SU-DHL-6 (cell line): ENCODE measurements at regions not wholly inside any gene's neighbourhood (a gene's known extent, or its start where the extent isn't known, plus 50 kb on each side); places are given as distances from the start of the nearest gene placed in this dataset.

Source experiments
- H2AFZ ChIP-seq: fragments of 200-600 bp; sonication (generic); 2 replicates; pipeline ENCODE4 v1.6.1; 2014; ENCODE audit warnings: low read depth, mild to moderate bottlenecking, moderate library complexity, mixed read lengths, antibody characterized with exemption, low read length; ENCODE audit not compliant: severe bottlenecking
- H3F3A ChIP-seq: fragments of 200-600 bp; shearing (Covaris generic); 2 replicates; pipeline ENCODE4 v1.6.0; 2016; ENCODE audit warnings: antibody characterized with exemption, mild to moderate bottlenecking; ENCODE audit not compliant: insufficient read depth
- H3K27ac ChIP-seq: fragments of 200-600 bp; sonication (generic); 2 replicates; pipeline ENCODE4 v1.5.1; 2016; ENCODE audit warnings: low read depth, mild to moderate bottlenecking, low read length, moderate library complexity, mixed read lengths
- H3K27me3 ChIP-seq: fragments of 200-600 bp; sonication (generic), shearing (Covaris generic); 2 replicates; pipeline ENCODE4 v1.6.0; 2014; ENCODE audit warnings: mild to moderate bottlenecking, low read length
- H3K36me3 ChIP-seq: fragments of 200-600 bp; sonication (generic); 2 replicates; pipeline ENCODE4 v1.6.1; 2014; ENCODE audit warnings: mild to moderate bottlenecking, low read length, mixed read lengths
- H3K4me2 ChIP-seq: fragments of 300-600, 200-600 bp; shearing (Covaris generic), sonication (generic); 2 replicates; pipeline ENCODE4 v1.6.0; 2014; ENCODE audit warnings: low read length, low read depth, mild to moderate bottlenecking; ENCODE audit not compliant: poor library complexity, severe bottlenecking
- H3K4me3 ChIP-seq: fragments of 200-600 bp; sonication (generic); 2 replicates; pipeline ENCODE4 v1.5.1; 2014; ENCODE audit warnings: antibody characterized with exemption, low read length, mild to moderate bottlenecking, mixed read lengths; ENCODE audit not compliant: insufficient read depth, poor library complexity, severe bottlenecking
- H3K79me2 ChIP-seq: fragments of 200-600 bp; sonication (generic); 2 replicates; pipeline ENCODE4 v1.6.1; 2014; ENCODE audit warnings: mild to moderate bottlenecking, low read length, moderate library complexity; ENCODE audit not compliant: insufficient read depth
- H3K9ac ChIP-seq: fragments of 200-600 bp; sonication (generic); 2 replicates; pipeline ENCODE4 v1.7.0; 2014; ENCODE audit warnings: mild to moderate bottlenecking, low read length
- H3K9me2 ChIP-seq: fragments of 200-600 bp; sonication (generic); replicated peaks from 2 replicates; pipeline ENCODE4 v1.6.1; 2014; ENCODE audit warnings: low read length; ENCODE audit not compliant: insufficient read depth
- H3K9me3 ChIP-seq: fragments of 200-600 bp; sonication (generic); 2 replicates; pipeline ENCODE4 v1.6.1; 2014; ENCODE audit warnings: low read length, mixed read lengths; ENCODE audit not compliant: insufficient read depth
- H4K20me1 ChIP-seq: fragments of 200-600 bp; sonication (generic); 2 replicates; pipeline ENCODE4 v1.6.1; 2014; ENCODE audit warnings: low read depth, mild to moderate bottlenecking, antibody characterized with exemption, low read length, moderate library complexity, mixed read lengths
- CTCF ChIP-seq: fragments of 200-600 bp; sonication (generic); IDR thresholded peaks from one replicate; pipeline ENCODE4 v1.5.1; 2017; ENCODE audit warnings: antibody characterized with exemption, mild to moderate bottlenecking, low read length, moderate library complexity; ENCODE audit not compliant: insufficient read depth, poor library complexity, severe bottlenecking
- EZH2phosphoT487 ChIP-seq: fragments of 200-600 bp; sonication (generic), shearing (Covaris generic); conservative IDR thresholded peaks from 2 replicates; pipeline ENCODE4 v1.6.1; 2018; ENCODE audit warnings: mild to moderate bottlenecking, antibody characterized with exemption, low read length, moderate library complexity, mixed read lengths

GRCh38 chr6:67451874-67452273, 1183.2 kb upstream of the ADGRB3 start:
- H3K79me2 ChIP-seq = no peaks in the 10 kb centered on the region
- no peaks in the 10 kb centered on the region for H4K20me1 ChIP-seq
- 0 out of 2 replicates have a peak overlapping the region, but pooled peaks have one; percentile 15 for H3K27ac ChIP-seq
- no peak overlapping the region for H2AFZ ChIP-seq
- no peaks in the 10 kb centered on the region for H3K27me3 ChIP-seq
- no peaks in the 10 kb centered on the region for H3F3A ChIP-seq
- H3K9me2 ChIP-seq = no peaks in the 10 kb centered on the region
- H3K9ac ChIP-seq = no peak overlapping the region
- TF ChIP-seq EZH2phosphoT487 (no peak), CTCF (no peak)
- no peak overlapping the region for H3K4me3 ChIP-seq
- no peaks in the 10 kb centered on the region; the same call in 1 of the 2 replicates for H3K36me3 ChIP-seq
- H3K4me2 ChIP-seq = peak overlapping the region; percentile 31
- H3K9me3 ChIP-seq = no peaks in the 10 kb centered on the region; the same call in 1 of the 2 replicates

- Histone ChIP-seq H3K4me2 (peak overlapping the region; percentile 46), H3K4me3 (no peak overlapping the region), H2AFZ (no peak overlapping the region), H3K9ac (no peak overlapping the region), H3K79me2 (no peaks in the 10 kb centered on the region), H3F3A (no peaks in the 10 kb centered on the region), H3K36me3 (no peaks in the 10 kb centered on the region; the same call in 1 of the 2 replicates), H4K20me1 (no peaks in the 10 kb centered on the region), H3K9me2 (no peaks in the 10 kb centered on the region), H3K9me3 (no peaks in the 10 kb centered on the region), H3K27ac (peak overlapping the region; percentile 75), H3K27me3 (no peaks in the 10 kb centered on the region)
- TF ChIP-seq CTCF (no peak), EZH2phosphoT487 (no peak)
Measured at GRCh38 chr6:67450641-67451040, 1184.4 kb upstream of the ADGRB3 start.

- H3K9me3 ChIP-seq = no peaks in the 10 kb centered on the region
- TF ChIP-seq CTCF (no peak), EZH2phosphoT487 (no peak)
- H2AFZ ChIP-seq = no peak overlapping the region
- no peak overlapping the region for H3K4me2 ChIP-seq
- H3K9ac ChIP-seq = no peak overlapping the region
- H3K9me2 ChIP-seq = no peaks in the 10 kb centered on the region
- H3K4me3 ChIP-seq = no peak overlapping the region
- no peaks in the 10 kb centered on the region for H3K27me3 ChIP-seq
- H3K79me2 ChIP-seq = no peaks in the 10 kb centered on the region
- no peaks in the 10 kb centered on the region for H4K20me1 ChIP-seq
- no peaks in the 10 kb centered on the region for H3F3A ChIP-seq
- H3K36me3 ChIP-seq = no peaks in the 10 kb centered on the region; the same call in 1 of the 2 replicates
- no peak overlapping the region for H3K27ac ChIP-seq
Measured at GRCh38 chr6:67449602-67450001, 1185.5 kb upstream of the ADGRB3 start.

GRCh38 chr6:67433124-67433523, 1202.0 kb upstream of the ADGRB3 start:
- Histone ChIP-seq H3K4me2 (no peak overlapping the region), H3K36me3 (peaks cover 6% of the 10 kb centered on the region; the same call in 1 of the 2 replicates), H2AFZ (no peak overlapping the region), H3K9me2 (no peaks in the 10 kb centered on the region), H3K79me2 (no peaks in the 10 kb centered on the region), H3K9me3 (no peaks in the 10 kb centered on the region), H3K9ac (no peak overlapping the region), H3F3A (no peaks in the 10 kb centered on the region; the same call in 1 of the 2 replicates), H3K27ac (no peak overlapping the region), H3K27me3 (no peaks in the 10 kb centered on the region), H3K4me3 (no peak overlapping the region), H4K20me1 (no peaks in the 10 kb centered on the region)
- TF ChIP-seq CTCF (no peak), EZH2phosphoT487 (no peak)
